HG03135 (cell line): ENCODE measurements at regions not wholly inside any gene's neighbourhood (a gene's known extent, or its start where the extent isn't known, plus 50 kb on each side); places are given as distances from the start of the nearest gene placed in this dataset.
"Not testable (repeated sequence)": the region's sequence is repeated elsewhere in the genome, so short reads cannot be mapped to it uniquely, and the experiment has no call there.

Source experiments
- ATAC-seq: cut with Tn5 transposase; IDR thresholded peaks from one replicate; pipeline ENCODE4 v1.9.1; 2021; ENCODE audit warnings: mild to moderate bottlenecking, moderate library complexity; ENCODE audit not compliant: unreplicated experiment

- ATAC-seq = no peak
Measured at GRCh38 chr9:108803428-108804065, 52.2 kb downstream of the ACTL7B start.

- no peak for ATAC-seq
Measured at GRCh38 chr9:108802967-108803366, 52.8 kb downstream of the ACTL7B start.

- no peak for ATAC-seq
Measured at GRCh38 chr9:108801949-108802348, 53.8 kb downstream of the ACTL7B start.

GRCh38 chr9:108800632-108801099 is 55.1 kb downstream of the ACTL7B start:
- no peak for ATAC-seq

GRCh38 chr9:108793573-108793972 is 62.2 kb downstream of the ACTL7B start:
- ATAC-seq = no peak

GRCh38 chr9:108789742-108790141 is 66.0 kb downstream of the ACTL7B start:
- no peak for ATAC-seq

GRCh38 chr9:108787690-108788048 is 68.1 kb downstream of the ACTL7B start:
- ATAC-seq = no peak

GRCh38 chr9:108786901-108787689 is 68.7 kb downstream of the ACTL7B start:
- ATAC-seq = no peak

GRCh38 chr9:108786322-108786721 is 69.5 kb downstream of the ACTL7B start:
- no peak for ATAC-seq

GRCh38 chr9:108784998-108785397 is 70.8 kb downstream of the ACTL7B start:
- no peak for ATAC-seq

GRCh38 chr9:108783731-108784495 is 71.9 kb downstream of the ACTL7B start:
- no peak for ATAC-seq

GRCh38 chr9:108783326-108783725 is 72.5 kb downstream of the ACTL7B start:
- no peak for ATAC-seq

- no peak for ATAC-seq
Measured at GRCh38 chr9:108780942-108781734, 74.6 kb downstream of the ACTL7B start.

GRCh38 chr9:108779551-108780325 is 76.0 kb downstream of the ACTL7B start:
- no peak for ATAC-seq

GRCh38 chr9:108776920-108777639 is 78.7 kb downstream of the ACTL7B start:
- ATAC-seq = no peak

- no peak for ATAC-seq
Measured at GRCh38 chr9:108775901-108776306, 79.9 kb downstream of the ACTL7B start.

GRCh38 chr9:108774088-108774487 is 81.7 kb downstream of the ACTL7B start:
- ATAC-seq = not testable (repeated sequence)

GRCh38 chr9:108772301-108772894 is 83.4 kb downstream of the ACTL7B start:
- no peak for ATAC-seq

GRCh38 chr9:108768744-108769143 is 87.0 kb downstream of the ACTL7B start:
- no peak for ATAC-seq
